ENCODE measurements at regions not wholly inside any gene's neighbourhood (a gene's known extent, or its start where the extent isn't known, plus 50 kb on each side); places are given as distances from the start of the nearest gene placed in this dataset.

- Histone ChIP-seq H3K4me3 (ENCODE audit: extremely low read depth in 1 of 4, insufficient read depth in 2 of 4, low read depth in 3 of 4, low read length in 4 of 4) (no peak overlapping the region), H2AFZ (ENCODE audit: low read length) (no peak overlapping the region), H2BK120ac (replicated peaks; ENCODE audit: low read depth, low read length) (no peak overlapping the region), H3K23ac (ENCODE audit: insufficient read length) (no peak overlapping the region), H3K4ac (replicated peaks; ENCODE audit: insufficient read length, low read depth, low read length) (no peak overlapping the region), H3K23me2 (ENCODE audit: low read depth, low read length) (no peaks in the 10 kb centered on the region; the same call in 1 of the 2 replicates), H3K18ac (ENCODE audit: extremely low read depth, low read length) (no peak overlapping the region), H2BK5ac (ENCODE audit: low read depth, low read length) (no peak overlapping the region), H2BK12ac (ENCODE audit: low read depth, low read length) (no peak overlapping the region), H4K8ac (ENCODE audit: extremely low read depth, insufficient read depth, low read length) (no peak overlapping the region), H2BK15ac (ENCODE audit: low read length) (no peak overlapping the region), H3K4me1 (replicated peaks in 1 of 4; ENCODE audit: control insufficient read depth in 3 of 4, insufficient read depth in 4 of 4, low read length in 3 of 4) (no peaks in the 10 kb centered on the region), H3K79me2 (ENCODE audit: control insufficient read depth in 1 of 2, insufficient read depth in 2 of 2, low read length in 2 of 2) (no peaks in the 10 kb centered on the region), H2BK20ac (ENCODE audit: low read length) (no peak overlapping the region), H3K4me2 (ENCODE audit: insufficient read depth in 1 of 2, low read depth in 2 of 2, low read length in 2 of 2) (no peak overlapping the region), H3K27ac (ENCODE audit: low read depth, low read length) (no peak overlapping the region), H3K36me3 (ENCODE audit: control insufficient read depth in 2 of 4, insufficient read depth in 4 of 4, low read length in 3 of 4) (no peaks in the 10 kb centered on the region), H4K20me1 (replicated peaks in 1 of 2; ENCODE audit: control insufficient read depth in 1 of 2, insufficient read depth in 2 of 2, low read length in 2 of 2) (no peaks in the 10 kb centered on the region), H3K14ac (ENCODE audit: insufficient read length) (no peak overlapping the region), H3K9me3 (ENCODE audit: insufficient read depth in 2 of 2, low read depth in 1 of 2, low read length in 1 of 2) (no peaks in the 10 kb centered on the region), H3K27me3 (replicated peaks in 1 of 4; ENCODE audit: control insufficient read depth in 3 of 4, extremely low read depth in 1 of 4, insufficient read depth in 3 of 4, low read length in 3 of 4) (peaks cover 0 to 1% (median 0%) of the 10 kb centered on the region in 4 experiments; a peak in 1 of 7 replicates), H4K5ac (ENCODE audit: insufficient read length, low read depth, low read length) (no peak overlapping the region), H2AK5ac (ENCODE audit: low read depth, low read length) (no peak overlapping the region), H3K9ac (replicated peaks in 1 of 4; ENCODE audit: extremely low read depth in 1 of 4, low read depth in 3 of 4, low read length in 3 of 4) (no peak overlapping the region), H3K79me1 (ENCODE audit: low read depth, low read length) (no peaks in the 10 kb centered on the region), H3K56ac (replicated peaks; ENCODE audit: insufficient read length, low read depth, low read length) (no peak overlapping the region), H4K91ac (replicated peaks; ENCODE audit: insufficient read length, low read length) (no peak overlapping the region)
- FAIRE-seq (no peak), DNase-seq (ENCODE audit: low read depth in 1 of 2, low spot score in 2 of 2) (no peak)
- TF ChIP-seq KDM1A (IDR thresholded peaks at IDR 0.05; ENCODE audit: borderline replicate concordance, low read length), result no peak
- TF ChIP-seq TBP (IDR thresholded peaks at IDR 0.05; ENCODE audit: low read depth, low read length), result no peak
- TF ChIP-seq SIN3A (conservative IDR thresholded peaks at IDR 0.05 in 1 of 2, IDR thresholded peaks at IDR 0.05 in 1 of 2; ENCODE audit: low read depth in 1 of 2, low read length in 2 of 2), result no peak
- TF ChIP-seq MAFK (IDR thresholded peaks at IDR 0.05; ENCODE audit: low read depth, low read length), result no peak
- TF ChIP-seq MAX (IDR thresholded peaks at IDR 0.05), result no peak
- no peak for TF ChIP-seq RXRA (IDR thresholded peaks at IDR 0.05; ENCODE audit: insufficient read depth, low read depth, low read length)
- no peak for TF ChIP-seq YY1 (IDR thresholded peaks at IDR 0.05; ENCODE audit: low read depth, low read length)
- TF ChIP-seq ATF3 (IDR thresholded peaks at IDR 0.05; ENCODE audit: insufficient read depth, low read depth, low read length), result no peak
- no peak for TF ChIP-seq BCL11A (IDR thresholded peaks at IDR 0.05; ENCODE audit: low read depth in 2 of 2, low read length in 2 of 2)
- no peak for TF ChIP-seq RNF2 (IDR thresholded peaks at IDR 0.05; ENCODE audit: borderline replicate concordance, low read depth, low read length, missing control alignments, poor library complexity, severe bottlenecking)
- TF ChIP-seq TEAD4 (IDR thresholded peaks at IDR 0.05; ENCODE audit: low read depth, low read length), result no peak
- no peak for TF ChIP-seq RFX5 (IDR thresholded peaks at IDR 0.05; ENCODE audit: borderline replicate concordance, low read depth, low read length)
- WGBS, 2 experiments (ENCODE audit: extremely low coverage in 1 of 2, insufficient coverage in 1 of 2, insufficient read length in 1 of 2, insufficient replicate concordance in 2 of 2, low coverage in 1 of 2, low lambda C conversion rate in 2 of 2, missing lambda C conversion rate in 1 of 2), result 89% methylated on average over 2 of the region's 2 CpGs; no CpG with 5 or more reads in 1 of the 2 experiments
- CTCF ChIA-PET (ENCODE audit: partially characterized antibody), result no interaction called here
- POLR2A ChIA-PET (ENCODE audit: partially characterized antibody), result no interaction called here
These were observed 1302.6 kb upstream of the FAM98A start for GRCh38 chr2:34901739-34902138.

Data from H1 (cell line).